ENCODE measurements at regions not wholly inside any gene's neighbourhood (a gene's known extent, or its start where the extent isn't known, plus 50 kb on each side); places are given as distances from the start of the nearest gene placed in this dataset.
"Not testable (repeated sequence)": the region's sequence is repeated elsewhere in the genome, so short reads cannot be mapped to it uniquely, and the experiment has no call there.

DNA sequence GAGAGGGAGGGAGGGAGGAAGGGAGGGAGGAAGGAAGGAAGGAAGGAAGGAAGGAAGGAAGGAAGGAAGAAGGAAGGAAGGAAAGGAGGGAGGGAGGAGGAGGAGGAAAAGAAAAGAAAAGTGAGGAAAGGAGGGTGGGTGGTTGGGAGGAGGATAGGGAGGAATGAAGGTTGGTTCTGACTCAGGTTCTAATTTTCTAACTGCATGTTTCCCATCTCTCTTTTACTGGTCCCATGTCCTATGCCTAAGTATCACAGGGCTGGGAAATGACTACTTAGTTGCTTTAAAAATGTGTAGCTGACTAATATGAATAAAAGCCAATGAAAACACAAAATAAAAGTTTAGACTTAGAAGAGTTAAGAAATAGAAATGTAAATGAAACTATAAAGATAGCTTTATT is 890.9 kb upstream of the POT1 start:
- no peaks in the 10 kb centered on the region for H3K4me1 ChIP-seq (ENCODE audit: control insufficient read depth, extremely low read depth, insufficient read depth, low read length)
- no peak for DNase-seq (ENCODE audit: low read depth, low spot score)
- dilution Hi-C loops (cut with MboI; ENCODE audit: extremely low pct_ligation_motif_present, low sequenced_read_pairs) = no loop called here
- H3K4me3 ChIP-seq (ENCODE audit: control insufficient read depth in 2 of 3, extremely low read depth in 1 of 3, insufficient read depth in 2 of 3, low read depth in 1 of 3, low read length in 3 of 3) = no peak overlapping the region
- FAIRE-seq = no peak
- no peaks in the 10 kb centered on the region for H3K36me3 ChIP-seq (ENCODE audit: control insufficient read depth in 2 of 2, extremely low read depth in 1 of 2, insufficient read depth in 2 of 2, low read length in 2 of 2)
- no peak overlapping the region for H3K9ac ChIP-seq (ENCODE audit: control insufficient read depth, extremely low read depth, insufficient read depth, low read length)
- no peaks in the 10 kb centered on the region for H3K79me2 ChIP-seq (ENCODE audit: control insufficient read depth, insufficient read depth, low read length)
- no peak overlapping the region for H2AFZ ChIP-seq (ENCODE audit: control insufficient read depth, low read length)
- H3K9me3 ChIP-seq (ENCODE audit: control insufficient read depth, low read depth, low read length) = no peaks in the 10 kb centered on the region
- H3K27ac ChIP-seq (ENCODE audit: control insufficient read depth, insufficient read depth, low read length) = no peak overlapping the region
- H3K4me2 ChIP-seq (ENCODE audit: control insufficient read depth, extremely low read depth, insufficient read depth, low read depth, low read length) = no peak overlapping the region
- TF ChIP-seq, protein P1, sequence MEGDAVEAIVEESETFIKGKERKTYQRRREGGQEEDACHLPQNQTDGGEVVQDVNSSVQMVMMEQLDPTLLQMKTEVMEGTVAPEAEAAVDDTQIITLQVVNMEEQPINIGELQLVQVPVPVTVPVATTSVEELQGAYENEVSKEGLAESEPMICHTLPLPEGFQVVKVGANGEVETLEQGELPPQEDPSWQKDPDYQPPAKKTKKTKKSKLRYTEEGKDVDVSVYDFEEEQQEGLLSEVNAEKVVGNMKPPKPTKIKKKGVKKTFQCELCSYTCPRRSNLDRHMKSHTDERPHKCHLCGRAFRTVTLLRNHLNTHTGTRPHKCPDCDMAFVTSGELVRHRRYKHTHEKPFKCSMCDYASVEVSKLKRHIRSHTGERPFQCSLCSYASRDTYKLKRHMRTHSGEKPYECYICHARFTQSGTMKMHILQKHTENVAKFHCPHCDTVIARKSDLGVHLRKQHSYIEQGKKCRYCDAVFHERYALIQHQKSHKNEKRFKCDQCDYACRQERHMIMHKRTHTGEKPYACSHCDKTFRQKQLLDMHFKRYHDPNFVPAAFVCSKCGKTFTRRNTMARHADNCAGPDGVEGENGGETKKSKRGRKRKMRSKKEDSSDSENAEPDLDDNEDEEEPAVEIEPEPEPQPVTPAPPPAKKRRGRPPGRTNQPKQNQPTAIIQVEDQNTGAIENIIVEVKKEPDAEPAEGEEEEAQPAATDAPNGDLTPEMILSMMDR (optimal IDR thresholded peaks at IDR 0.05 in 1 of 3, IDR thresholded peaks at IDR 0.05 in 1 of 3, conservative IDR thresholded peaks at IDR 0.05 in 1 of 3; ENCODE audit: extremely low read depth in 1 of 3, insufficient read depth in 2 of 3, low read length in 3 of 3) = no peak
- no peak for TF ChIP-seq EZH2 (IDR thresholded peaks at IDR 0.05; ENCODE audit: low read length)
- no peaks in the 10 kb centered on the region for H4K20me1 ChIP-seq (ENCODE audit: control insufficient read depth, extremely low read depth, insufficient read depth, low read length)
- H3K27me3 ChIP-seq (ENCODE audit: control insufficient read depth, extremely low read depth, insufficient read depth, low read length) = no peaks in the 10 kb centered on the region
- no peaks in the 10 kb centered on the region for H3K9me1 ChIP-seq (ENCODE audit: control insufficient read depth, extremely low read depth, insufficient read depth, low read length)

DNA sequence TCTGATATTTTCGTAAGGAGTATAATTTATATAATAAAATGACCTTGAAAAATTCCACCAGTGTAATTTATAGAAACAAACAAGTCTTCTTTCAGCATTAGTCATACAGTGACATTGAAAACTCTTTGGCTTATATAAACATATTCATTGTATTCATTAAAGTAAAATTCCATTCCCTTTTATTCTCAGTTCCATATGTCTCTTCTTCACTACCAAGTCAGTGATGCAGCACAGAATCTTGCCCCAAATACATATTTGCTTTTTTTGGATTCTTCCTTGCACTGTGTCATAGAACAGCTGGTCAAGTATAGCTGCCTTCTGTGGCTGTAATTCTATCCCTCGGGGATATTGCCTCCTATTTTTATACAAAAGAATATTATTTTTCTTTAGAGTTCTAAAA is 884.5 kb upstream of the POT1 start:
- no peaks in the 10 kb centered on the region for H3K36me3 ChIP-seq (ENCODE audit: control insufficient read depth in 2 of 2, extremely low read depth in 1 of 2, insufficient read depth in 2 of 2, low read length in 2 of 2)
- no peaks in the 10 kb centered on the region for H3K9me1 ChIP-seq (ENCODE audit: control insufficient read depth, extremely low read depth, insufficient read depth, low read length)
- DNase-seq (ENCODE audit: low read depth, low spot score) (no peak), FAIRE-seq (no peak)
- TF ChIP-seq, protein P1 (optimal IDR thresholded peaks at IDR 0.05 in 1 of 3, IDR thresholded peaks at IDR 0.05 in 1 of 3, conservative IDR thresholded peaks at IDR 0.05 in 1 of 3; ENCODE audit: extremely low read depth in 1 of 3, insufficient read depth in 2 of 3, low read length in 3 of 3) = no peak
- TF ChIP-seq EZH2 (IDR thresholded peaks at IDR 0.05; ENCODE audit: low read length) = no peak
- no peaks in the 10 kb centered on the region for H3K27me3 ChIP-seq (ENCODE audit: control insufficient read depth, extremely low read depth, insufficient read depth, low read length)
- no peak overlapping the region for H3K4me3 ChIP-seq (ENCODE audit: control insufficient read depth in 2 of 3, extremely low read depth in 1 of 3, insufficient read depth in 2 of 3, low read depth in 1 of 3, low read length in 3 of 3)
- H3K9ac ChIP-seq (ENCODE audit: control insufficient read depth, extremely low read depth, insufficient read depth, low read length) = no peak overlapping the region
- H3K27ac ChIP-seq (ENCODE audit: control insufficient read depth, insufficient read depth, low read length) = no peak overlapping the region
- no peaks in the 10 kb centered on the region for H3K9me3 ChIP-seq (ENCODE audit: control insufficient read depth, low read depth, low read length)
- no peaks in the 10 kb centered on the region for H3K4me1 ChIP-seq (ENCODE audit: control insufficient read depth, extremely low read depth, insufficient read depth, low read length)
- H2AFZ ChIP-seq (ENCODE audit: control insufficient read depth, low read length) = no peak overlapping the region
- dilution Hi-C loops (cut with MboI; ENCODE audit: extremely low pct_ligation_motif_present, low sequenced_read_pairs) = no loop called here
- no peak overlapping the region for H3K4me2 ChIP-seq (ENCODE audit: control insufficient read depth, extremely low read depth, insufficient read depth, low read depth, low read length)
- H3K79me2 ChIP-seq (ENCODE audit: control insufficient read depth, insufficient read depth, low read length) = no peaks in the 10 kb centered on the region
- H4K20me1 ChIP-seq (ENCODE audit: control insufficient read depth, extremely low read depth, insufficient read depth, low read length) = no peaks in the 10 kb centered on the region

DNA sequence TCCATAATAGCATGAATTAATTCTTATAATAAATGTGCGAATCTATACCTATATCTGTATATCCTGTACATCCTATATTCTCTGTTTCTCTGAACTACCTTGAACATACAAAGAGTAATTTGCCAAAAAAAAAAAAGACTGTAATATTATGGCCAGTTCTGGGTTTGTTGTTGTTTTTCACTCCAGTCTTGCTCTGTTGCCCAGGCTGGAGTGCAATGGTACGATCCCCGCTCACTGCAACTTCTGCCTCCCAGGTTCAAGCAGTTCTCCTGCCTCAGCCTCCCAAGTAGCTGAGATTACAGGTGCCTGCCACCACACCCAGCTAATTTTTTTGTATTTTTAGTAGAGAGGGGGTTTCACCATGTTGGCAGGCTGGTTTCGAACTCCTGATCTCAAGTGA is 876.9 kb upstream of the POT1 start:
- DNase-seq (ENCODE audit: low read depth, low spot score); H3K9me1 ChIP-seq (ENCODE audit: control insufficient read depth, extremely low read depth, insufficient read depth, low read length); H4K20me1 ChIP-seq (ENCODE audit: control insufficient read depth, extremely low read depth, insufficient read depth, low read length); H2AFZ ChIP-seq (ENCODE audit: control insufficient read depth, low read length); H3K4me1 ChIP-seq (ENCODE audit: control insufficient read depth, extremely low read depth, insufficient read depth, low read length); H3K79me2 ChIP-seq (ENCODE audit: control insufficient read depth, insufficient read depth, low read length); H3K27me3 ChIP-seq (ENCODE audit: control insufficient read depth, extremely low read depth, insufficient read depth, low read length); dilution Hi-C loops (cut with MboI; ENCODE audit: extremely low pct_ligation_motif_present, low sequenced_read_pairs); H3K4me2 ChIP-seq (ENCODE audit: control insufficient read depth, extremely low read depth, insufficient read depth, low read depth, low read length); H3K27ac ChIP-seq (ENCODE audit: control insufficient read depth, insufficient read depth, low read length); H3K9ac ChIP-seq (ENCODE audit: control insufficient read depth, extremely low read depth, insufficient read depth, low read length); H3K4me3 ChIP-seq (ENCODE audit: control insufficient read depth in 2 of 3, extremely low read depth in 1 of 3, insufficient read depth in 2 of 3, low read depth in 1 of 3, low read length in 3 of 3); H3K36me3 ChIP-seq (ENCODE audit: control insufficient read depth in 2 of 2, extremely low read depth in 1 of 2, insufficient read depth in 2 of 2, low read length in 2 of 2); FAIRE-seq; H3K9me3 ChIP-seq (ENCODE audit: control insufficient read depth, low read depth, low read length): not testable (repeated sequence)

Data from keratinocyte (primary cell).